Central memory CD8-positive, alpha-beta T cell (primary cell): ENCODE measurements at regions not wholly inside any gene's neighbourhood (a gene's known extent, or its start where the extent isn't known, plus 50 kb on each side); places are given as distances from the start of the nearest gene placed in this dataset.

ENCODE experiments used
- ATAC-seq: fragments of 150-1000 bp; cut with Tn5 transposase; replicated peaks from 2 replicates; pipeline ENCODE4 v1.10.0; 2022; ENCODE audit warnings: mild to moderate bottlenecking, moderate FRiP score, moderate number of reproducible peaks; ENCODE audit not compliant: poor library complexity, severe bottlenecking; ENCODE audit errors: extremely low read depth
- DNase-seq, 2 donors: peaks; one replicate each; pipeline ENCODE4 v3.0.0; 2021; ENCODE audit warnings: low spot score in 2 of 2
- H3K27ac Mint-ChIP-seq: one replicate; pipeline ENCODE4 v1.8.0; 2022; ENCODE audit warnings: low read depth, mild to moderate bottlenecking, moderate library complexity, mixed read lengths
- H3K27me3 Mint-ChIP-seq: one replicate; pipeline ENCODE4 v1.8.0; 2022; ENCODE audit warnings: mixed read lengths
- H3K36me3 Mint-ChIP-seq: one replicate; pipeline ENCODE4 v1.8.0; 2022; ENCODE audit warnings: mild to moderate bottlenecking, moderate library complexity, mixed read lengths; ENCODE audit not compliant: insufficient read depth
- H3K4me1 Mint-ChIP-seq: one replicate; pipeline ENCODE4 v1.8.0; 2022; ENCODE audit warnings: mixed read lengths
- H3K4me3 Mint-ChIP-seq: one replicate; pipeline ENCODE4 v1.8.0; 2022; ENCODE audit warnings: mild to moderate bottlenecking, moderate library complexity, mixed read lengths
- H3K9me3 Mint-ChIP-seq: one replicate; pipeline ENCODE4 v1.8.0; 2022; ENCODE audit warnings: mixed read lengths

DNA sequence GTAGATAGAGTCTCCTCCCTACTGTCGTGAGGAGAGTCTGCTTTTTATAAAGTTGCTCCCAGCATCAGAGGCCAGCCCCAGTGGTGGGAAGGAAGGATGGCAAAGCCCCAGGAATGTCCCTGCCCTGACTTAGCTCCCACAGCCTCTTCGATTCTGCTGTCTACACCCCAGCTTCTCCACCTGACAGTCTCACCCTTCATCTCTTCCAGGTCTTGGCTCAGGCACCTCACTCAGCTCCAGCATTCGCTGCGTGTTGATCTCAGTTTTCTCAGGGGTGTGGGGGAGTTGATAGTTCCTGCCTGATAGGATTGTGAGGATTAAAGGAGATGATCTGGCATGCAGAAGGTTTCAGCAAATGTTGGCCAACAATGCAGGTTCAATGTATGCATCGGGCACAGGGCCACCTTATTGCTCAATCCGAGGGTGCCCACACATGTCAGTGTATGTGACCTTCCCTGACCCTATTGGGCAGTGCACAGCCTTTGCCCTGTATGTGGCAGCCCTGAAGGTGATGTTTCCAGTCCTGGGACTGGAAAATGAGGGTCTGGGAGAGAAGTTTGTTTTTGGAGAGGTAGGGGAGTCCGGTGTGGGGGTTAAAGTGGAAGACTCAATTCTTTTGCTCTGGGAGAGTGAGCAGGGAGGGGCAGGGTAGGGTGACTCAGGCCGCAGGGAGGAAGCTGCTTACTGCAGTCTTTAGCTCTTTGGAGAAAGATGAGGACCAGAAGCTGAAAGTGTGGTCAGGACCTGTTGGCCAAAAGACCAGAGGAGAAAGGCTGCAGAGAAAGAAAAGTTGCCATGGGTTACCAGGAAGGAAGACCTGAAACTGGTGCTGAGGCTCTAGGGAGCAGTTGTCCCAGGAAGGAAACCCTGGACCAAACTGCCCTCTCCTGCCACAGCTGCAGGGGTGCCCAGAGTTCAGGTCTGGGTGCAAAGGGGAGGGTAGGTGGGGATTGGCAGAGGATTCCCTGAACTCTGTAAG is 153.2 kb downstream of the MACROH2A1 start:
- no peaks in the 10 kb centered on the region for H3K9me3 Mint-ChIP-seq
- no peak for DNase-seq

DNA sequence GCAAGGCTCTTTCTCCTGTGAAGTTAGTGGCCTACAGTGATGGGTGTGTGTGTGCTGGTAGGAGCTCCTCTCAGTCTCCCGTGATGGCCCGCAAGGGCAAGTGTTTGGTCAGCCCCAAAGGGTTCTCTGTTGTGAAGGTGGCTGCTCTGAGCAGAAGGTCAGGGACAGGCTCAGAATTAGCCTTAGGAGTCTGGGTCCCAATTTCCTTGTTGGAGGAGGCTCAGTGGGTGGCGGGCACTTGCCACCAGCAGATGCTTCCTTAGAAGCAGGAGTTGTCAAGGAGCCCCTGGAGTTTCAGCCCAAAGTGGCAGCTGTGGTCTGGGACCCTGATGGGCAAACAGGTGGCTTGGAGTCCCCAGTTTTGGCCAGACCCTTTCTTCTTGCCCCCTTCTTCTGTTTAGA is 154.4 kb downstream of the MACROH2A1 start:
- DNase-seq (no peak), ATAC-seq (no peak)
- peaks cover 7% of the 10 kb centered on the region for H3K27me3 Mint-ChIP-seq
- H3K9me3 Mint-ChIP-seq = no peaks in the 10 kb centered on the region
- no peaks in the 10 kb centered on the region for H3K4me1 Mint-ChIP-seq
- H3K4me3 Mint-ChIP-seq = no peak overlapping the region
- H3K27ac Mint-ChIP-seq = no peak overlapping the region
- H3K36me3 Mint-ChIP-seq = no peaks in the 10 kb centered on the region

More for the DNA sequence above, 153.2 kb downstream of the MACROH2A1 start:
- H3K4me1 Mint-ChIP-seq = no peaks in the 10 kb centered on the region
- ATAC-seq = no peak
- no peaks in the 10 kb centered on the region for H3K36me3 Mint-ChIP-seq
- no peak overlapping the region for H3K27ac Mint-ChIP-seq
- no peak overlapping the region for H3K4me3 Mint-ChIP-seq
- H3K27me3 Mint-ChIP-seq = no peaks in the 10 kb centered on the region

DNA sequence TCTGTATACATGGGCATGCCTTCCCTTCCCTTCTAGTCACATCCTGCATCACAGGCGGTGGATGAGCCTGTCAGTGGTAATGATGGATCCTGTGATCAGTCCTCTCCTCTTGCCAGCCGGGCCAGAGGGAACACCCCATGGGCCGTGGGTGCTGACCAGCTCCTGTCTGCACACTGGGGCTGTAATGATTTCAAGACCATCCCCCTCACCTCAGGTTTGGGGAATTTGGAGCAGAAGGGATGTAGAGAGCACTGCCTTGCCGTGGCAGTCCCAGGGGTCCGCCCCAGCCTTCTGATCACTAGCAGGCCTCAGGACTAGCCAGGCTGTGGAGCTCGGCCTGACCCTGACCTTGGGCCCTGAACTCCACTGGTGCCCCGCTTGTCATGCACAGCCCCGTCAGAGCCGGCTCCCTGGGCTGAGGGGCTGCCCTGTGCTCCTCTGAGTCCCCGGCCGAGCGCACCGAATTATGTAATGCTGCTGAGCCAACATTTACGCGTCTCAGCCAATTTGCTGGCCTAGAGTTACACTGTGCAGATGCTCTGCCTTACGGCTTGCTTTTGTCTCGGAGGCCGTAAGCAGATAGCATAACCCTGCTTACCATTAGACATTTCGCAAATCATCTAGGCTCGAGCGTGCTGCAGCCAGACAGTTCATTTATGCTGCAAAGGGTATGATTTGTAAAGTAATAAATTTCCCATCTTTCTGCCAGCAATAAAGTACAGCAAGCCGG is 155.3 kb downstream of the MACROH2A1 start:
- ATAC-seq = no peak

DNA sequence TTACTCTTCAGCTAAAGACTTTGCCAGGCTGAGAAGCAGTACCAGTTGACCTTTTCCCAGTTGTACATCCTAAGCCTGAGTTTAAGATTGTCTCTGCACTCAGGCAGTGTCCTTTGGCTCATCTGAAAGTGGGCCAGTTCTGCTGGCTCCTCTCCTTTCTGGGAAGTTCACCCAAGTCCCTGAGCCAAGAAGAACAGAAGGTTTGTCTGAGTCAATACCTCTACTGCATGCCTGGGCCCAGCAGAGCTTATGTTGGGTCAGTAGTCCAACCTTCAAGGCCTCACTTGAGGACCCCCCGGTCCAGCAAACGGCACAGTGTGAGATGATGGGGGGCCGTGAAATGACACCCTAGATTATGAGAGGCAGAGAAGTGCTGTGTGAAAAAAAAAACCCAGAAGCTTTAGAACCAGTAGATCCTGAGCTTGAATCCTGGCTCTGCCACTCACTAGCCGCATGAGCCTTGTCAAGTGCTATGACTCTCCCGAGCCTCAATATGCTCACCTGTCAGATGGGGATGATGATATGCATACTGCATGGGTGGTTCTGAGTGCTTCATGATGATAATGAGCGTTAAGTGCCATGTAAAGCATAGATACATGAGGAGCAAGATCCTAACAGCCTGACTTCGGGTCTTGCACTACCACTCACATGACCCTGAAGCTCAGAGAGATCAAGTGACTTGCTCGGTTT is 156.0 kb downstream of the MACROH2A1 start:
- no peak for DNase-seq
- Mint-ChIP-seq H3K4me1 (no peaks in the 10 kb centered on the region), H3K27me3 (peaks cover 10% of the 10 kb centered on the region), H3K4me3 (no peak overlapping the region), H3K36me3 (no peaks in the 10 kb centered on the region), H3K27ac (no peak overlapping the region), H3K9me3 (no peaks in the 10 kb centered on the region)
- ATAC-seq = no peak

More for the DNA sequence above, 155.3 kb downstream of the MACROH2A1 start:
- H3K36me3 Mint-ChIP-seq = no peaks in the 10 kb centered on the region
- H3K4me1 Mint-ChIP-seq = no peaks in the 10 kb centered on the region
- H3K27ac Mint-ChIP-seq = no peak overlapping the region
- H3K4me3 Mint-ChIP-seq = no peak overlapping the region
- H3K27me3 Mint-ChIP-seq = peaks cover 10% of the 10 kb centered on the region
- no peak for DNase-seq
- no peaks in the 10 kb centered on the region for H3K9me3 Mint-ChIP-seq

DNA sequence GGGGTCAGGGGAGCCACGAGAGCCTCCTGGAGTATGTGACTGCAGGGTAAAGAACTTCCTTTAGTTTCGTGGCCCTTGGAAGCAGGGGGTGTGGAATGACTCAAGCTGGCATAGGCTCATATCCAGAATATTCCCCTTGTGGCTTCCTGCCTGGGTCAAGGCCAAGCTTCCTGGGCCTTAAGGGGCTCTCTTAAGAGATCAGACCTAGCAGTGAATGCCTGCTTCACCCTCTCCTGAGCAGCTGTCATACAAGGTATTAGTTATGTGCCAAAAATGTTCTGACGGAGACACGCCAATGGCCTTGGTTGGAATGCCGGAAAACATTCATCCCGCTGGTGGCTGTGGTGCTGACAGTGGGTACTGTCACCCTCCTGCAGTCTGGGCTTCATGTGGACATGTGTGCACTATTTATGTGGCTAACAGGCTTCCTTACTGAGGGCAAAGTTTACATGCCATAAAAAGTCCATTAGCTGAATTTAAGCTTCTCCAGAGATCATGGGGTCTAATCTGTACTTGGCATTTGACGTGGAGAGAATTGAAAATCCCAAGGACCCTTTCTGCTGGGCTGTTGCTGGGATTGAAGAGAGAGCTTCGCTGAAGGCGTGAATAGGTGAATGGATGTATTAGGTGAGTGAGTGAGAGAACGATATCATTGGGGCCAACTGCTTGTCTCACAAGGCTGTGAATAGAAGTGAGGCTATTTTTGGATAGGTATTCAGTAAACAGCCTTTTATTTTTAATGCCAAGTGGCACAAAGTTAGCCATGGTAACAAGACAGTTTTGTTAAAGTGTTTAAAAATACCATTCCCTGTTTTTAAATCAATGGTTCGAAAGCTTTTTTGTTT is 156.8 kb downstream of the MACROH2A1 start:
- DNase-seq = no peak
- ATAC-seq = no peak
- no peaks in the 10 kb centered on the region for H3K9me3 Mint-ChIP-seq
- H3K4me1 Mint-ChIP-seq = no peaks in the 10 kb centered on the region
- no peak overlapping the region for H3K4me3 Mint-ChIP-seq
- H3K27me3 Mint-ChIP-seq = peaks cover 10% of the 10 kb centered on the region
- H3K27ac Mint-ChIP-seq = no peak overlapping the region
- H3K36me3 Mint-ChIP-seq = no peaks in the 10 kb centered on the region

DNA sequence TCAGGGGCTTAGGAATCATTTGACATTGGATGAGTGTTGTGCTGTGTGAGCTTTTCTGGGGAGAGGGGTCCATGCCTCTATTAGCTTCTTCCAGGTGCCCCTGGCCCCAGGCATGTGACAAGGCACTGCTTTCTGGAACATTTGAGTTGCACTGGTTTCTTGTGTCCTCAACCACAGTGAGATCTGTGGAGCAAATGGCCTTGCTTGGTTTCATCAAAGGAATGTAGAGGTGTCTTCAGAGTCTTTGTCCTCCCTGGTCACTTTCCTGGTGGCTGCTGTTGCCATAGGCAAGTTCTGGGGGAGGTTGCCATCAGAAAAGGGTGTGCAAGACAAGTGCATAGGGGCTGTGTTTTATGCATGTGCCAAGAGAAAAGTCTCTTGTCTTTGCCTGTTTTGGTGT is 157.5 kb downstream of the MACROH2A1 start:
- Mint-ChIP-seq H3K27me3 (peaks cover 13% of the 10 kb centered on the region), H3K36me3 (no peaks in the 10 kb centered on the region), H3K4me1 (no peaks in the 10 kb centered on the region), H3K27ac (no peak overlapping the region), H3K9me3 (no peaks in the 10 kb centered on the region), H3K4me3 (no peak overlapping the region)
- ATAC-seq (no peak), DNase-seq (no peak)

DNA sequence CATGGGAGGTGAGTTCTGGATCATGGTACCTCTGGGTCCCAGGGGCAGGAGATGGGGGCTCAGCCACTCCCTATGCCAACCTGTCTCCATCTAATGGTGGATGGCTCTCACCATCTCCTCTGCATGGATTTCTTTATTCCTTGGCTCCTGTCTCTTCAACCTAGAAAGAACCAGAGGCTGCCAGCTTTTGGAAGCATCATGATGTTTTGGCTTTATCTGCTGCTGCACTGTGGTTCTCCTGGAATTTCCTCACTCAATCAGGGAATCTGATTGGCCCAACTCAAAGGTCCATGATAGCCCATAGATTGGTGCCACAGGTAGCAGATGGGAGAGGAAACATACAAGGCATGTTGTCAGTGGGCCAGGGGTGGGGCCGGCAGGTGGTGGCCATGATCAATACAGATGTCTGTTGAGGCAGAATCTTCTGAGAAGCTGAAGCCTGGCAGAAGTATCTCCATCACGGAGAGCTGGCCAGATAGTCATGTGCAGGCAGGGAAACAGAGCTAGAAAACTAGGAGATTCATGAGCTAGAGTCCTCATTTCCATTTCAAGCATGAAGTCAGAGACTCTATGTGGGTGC is 158.2 kb downstream of the MACROH2A1 start:
- H3K4me3 Mint-ChIP-seq = no peak overlapping the region

DNA sequence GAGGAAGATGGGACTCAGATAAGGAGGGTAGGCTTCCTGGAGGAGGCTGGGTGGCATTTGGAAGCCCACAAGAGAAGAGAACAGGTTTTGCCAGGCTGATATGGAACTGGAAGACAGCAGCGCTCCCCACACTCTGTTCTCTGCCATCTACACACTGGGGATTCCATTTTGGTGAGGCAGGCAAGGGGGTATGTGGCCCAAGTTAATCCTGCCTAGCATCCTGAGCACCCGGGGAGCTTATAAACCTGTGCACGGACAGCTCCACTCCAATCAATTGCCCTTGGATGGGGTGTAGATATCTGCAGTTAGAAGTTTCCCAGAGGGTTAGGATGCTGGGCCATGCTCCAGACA is 158.8 kb downstream of the MACROH2A1 start:
- H3K27ac Mint-ChIP-seq = no peak overlapping the region
- ATAC-seq (no peak), DNase-seq (no peak)
- no peaks in the 10 kb centered on the region for H3K36me3 Mint-ChIP-seq
- H3K9me3 Mint-ChIP-seq = no peaks in the 10 kb centered on the region
- no peaks in the 10 kb centered on the region for H3K4me1 Mint-ChIP-seq
- peaks cover 26% of the 10 kb centered on the region for H3K27me3 Mint-ChIP-seq
- no peak overlapping the region for H3K4me3 Mint-ChIP-seq

More for the DNA sequence above, 158.2 kb downstream of the MACROH2A1 start:
- Mint-ChIP-seq H3K36me3 (no peaks in the 10 kb centered on the region), H3K4me1 (no peaks in the 10 kb centered on the region), H3K9me3 (no peaks in the 10 kb centered on the region), H3K27me3 (peaks cover 20% of the 10 kb centered on the region), H3K27ac (no peak overlapping the region)
- DNase-seq = no peak
- ATAC-seq = no peak

DNA sequence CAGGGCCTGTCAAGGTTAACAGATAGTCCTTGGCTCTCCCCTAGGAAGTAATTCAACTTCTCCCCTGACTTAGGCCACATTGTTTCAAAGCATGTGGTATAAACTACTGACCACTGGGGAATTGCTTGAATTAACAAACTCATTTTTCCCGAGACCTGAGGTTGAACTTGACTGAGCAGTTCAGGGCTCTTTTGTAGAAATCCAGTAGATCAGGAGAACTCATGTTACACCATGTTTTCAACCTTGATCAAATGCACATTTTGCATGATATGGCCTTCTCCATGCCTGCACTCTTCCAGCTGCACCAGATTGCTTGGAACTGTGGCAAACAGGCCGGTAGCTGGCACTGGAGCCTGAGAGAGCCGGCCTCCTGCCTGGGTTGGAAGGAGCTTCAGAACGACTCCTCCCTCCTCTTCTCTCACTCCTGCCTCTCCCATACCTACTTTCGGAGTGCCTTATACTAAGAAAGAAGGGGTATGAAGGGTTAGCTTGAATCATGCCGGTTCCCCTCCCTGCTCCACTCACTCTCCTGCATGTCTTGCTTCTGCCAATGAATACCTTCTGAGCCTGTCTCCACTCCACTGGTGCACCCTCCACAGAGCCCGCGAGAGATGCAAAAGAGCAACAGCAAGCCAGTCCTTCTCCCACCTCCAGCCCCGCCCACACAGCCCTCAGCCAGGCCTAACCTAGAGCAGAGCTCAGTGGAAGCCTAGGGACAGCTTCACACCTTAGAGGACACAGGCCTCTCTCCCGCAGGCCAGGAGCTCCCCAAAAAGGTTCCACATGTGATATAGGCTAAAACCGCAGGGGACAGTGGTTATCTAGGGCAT is 159.4 kb downstream of the MACROH2A1 start:
- ATAC-seq (no peak), DNase-seq (no peak)
- H3K36me3 Mint-ChIP-seq = no peaks in the 10 kb centered on the region
- no peak overlapping the region for H3K27ac Mint-ChIP-seq
- no peak overlapping the region for H3K4me3 Mint-ChIP-seq
- H3K27me3 Mint-ChIP-seq = peaks cover 32% of the 10 kb centered on the region
- no peaks in the 10 kb centered on the region for H3K9me3 Mint-ChIP-seq
- H3K4me1 Mint-ChIP-seq = no peaks in the 10 kb centered on the region

DNA sequence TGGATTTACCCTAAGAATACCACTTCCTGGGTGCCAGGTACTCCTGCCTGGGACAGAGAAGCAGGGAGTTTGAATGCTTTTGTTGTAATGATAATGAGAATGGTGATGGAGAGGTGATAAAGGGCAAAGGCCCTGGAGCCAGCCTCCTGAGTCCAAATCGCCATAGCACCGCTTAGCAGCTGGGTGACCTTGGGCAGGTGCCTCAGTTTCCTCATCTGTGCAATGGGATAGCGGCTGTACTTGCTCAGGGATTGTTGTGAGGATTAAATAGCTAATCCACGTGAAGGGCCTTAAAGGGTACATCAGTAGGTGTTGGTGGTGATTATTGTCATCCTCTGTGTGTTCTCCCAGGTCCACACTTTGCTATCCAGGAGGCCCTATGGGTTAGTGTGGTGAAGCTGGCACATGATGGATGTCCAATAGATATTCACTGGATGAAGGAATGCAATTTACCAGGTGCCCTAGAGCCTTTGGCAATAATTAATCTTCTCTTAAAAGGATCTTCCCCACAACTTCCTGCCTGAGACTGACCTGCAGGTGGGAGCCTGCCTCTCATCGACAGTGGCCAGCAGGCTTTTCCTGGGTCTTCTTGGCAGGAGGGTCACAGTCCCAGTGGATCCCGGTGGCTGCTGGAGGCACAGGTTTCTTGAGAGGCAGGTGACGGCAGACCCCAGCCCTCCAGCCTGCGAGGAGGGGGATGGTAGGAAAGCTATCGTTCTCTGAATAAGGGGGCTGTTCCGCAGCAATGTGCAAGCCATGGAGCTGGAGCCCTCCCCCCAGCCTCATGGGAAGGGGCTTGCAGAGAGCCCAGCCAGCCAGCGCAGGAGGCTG is 160.2 kb downstream of the MACROH2A1 start:
- Mint-ChIP-seq H3K4me1 (no peaks in the 10 kb centered on the region), H3K36me3 (no peaks in the 10 kb centered on the region), H3K27ac (no peak overlapping the region), H3K27me3 (peaks cover 40% of the 10 kb centered on the region), H3K9me3 (no peaks in the 10 kb centered on the region), H3K4me3 (no peak overlapping the region)
- ATAC-seq = no peak
- no peak for DNase-seq
